MCF 10A (cell line): ENCODE measurements at regions not wholly inside any gene's neighbourhood (a gene's known extent, or its start where the extent isn't known, plus 50 kb on each side); places are given as distances from the start of the nearest gene placed in this dataset.

Source experiments
- BruUV-seq: library from RNA; stranded (reverse); fragments of 400-500 nt; replicated peaks from 2 replicates; lab custom pipeline; 2021; lab: Mats Ljungman, UMichigan
- CTCF ChIA-PET: fragments of 300-600 bp; sonication (Branson Sonifier 250); formaldehyde crosslinking; extraction: SDS; loops from one replicate; lab custom pipeline; 2021; ENCODE audit warnings: antibody characterized with exemption, inconsistent platforms; lab: Yijun Ruan, JAX
- POLR2A ChIA-PET: fragments of 300-600, 350-650 bp; sonication (Branson Sonifier 250); formaldehyde crosslinking; extraction: SDS; loops from one replicate; lab custom pipeline; 2020; ENCODE audit warnings: antibody characterized with exemption, inconsistent platforms; lab: Yijun Ruan, JAX
- DNase-seq: peaks from one replicate; pipeline ENCODE4 v3.0.0-alpha.2; 2018; ENCODE audit not compliant: unreplicated experiment
- H3K27ac Mint-ChIP-seq: one replicate; pipeline ENCODE4 v1.8.0; 2022; ENCODE audit warnings: mild to moderate bottlenecking, low read depth, mixed read lengths; ENCODE audit not compliant: unreplicated experiment
- H3K27me3 Mint-ChIP-seq: one replicate; pipeline ENCODE4 v1.8.0; 2022; ENCODE audit warnings: mixed read lengths; ENCODE audit not compliant: insufficient read depth, unreplicated experiment
- H3K36me3 Mint-ChIP-seq: one replicate; pipeline ENCODE4 v1.8.0; 2022; ENCODE audit warnings: mild to moderate bottlenecking, moderate library complexity, mixed read lengths; ENCODE audit not compliant: insufficient read depth, unreplicated experiment
- H3K4me1 Mint-ChIP-seq: one replicate; pipeline ENCODE4 v1.8.0; 2022; ENCODE audit warnings: mixed read lengths; ENCODE audit not compliant: insufficient read depth, unreplicated experiment
- H3K4me3 Mint-ChIP-seq: one replicate; pipeline ENCODE4 v1.8.0; 2022; ENCODE audit warnings: mild to moderate bottlenecking, moderate library complexity, mixed read lengths; ENCODE audit not compliant: unreplicated experiment
- H3K9me3 Mint-ChIP-seq: one replicate; pipeline ENCODE4 v1.8.0; 2022; ENCODE audit warnings: mixed read lengths; ENCODE audit not compliant: unreplicated experiment
- intact Hi-C: fragments of 100-400 bp; cut with micrococcal nuclease; formaldehyde crosslinking; loops from 2 replicates; pipeline ENCODE4 v1.14.1; 2022
- TF ChIP-seq, protein P1 (sequence below): fragments of 200-600 bp; IDR thresholded peaks from one replicate; pipeline ENCODE4 v1.8.0; 2022; ENCODE audit warnings: antibody characterized with exemption, mild to moderate bottlenecking; ENCODE audit not compliant: unreplicated experiment

DNA sequence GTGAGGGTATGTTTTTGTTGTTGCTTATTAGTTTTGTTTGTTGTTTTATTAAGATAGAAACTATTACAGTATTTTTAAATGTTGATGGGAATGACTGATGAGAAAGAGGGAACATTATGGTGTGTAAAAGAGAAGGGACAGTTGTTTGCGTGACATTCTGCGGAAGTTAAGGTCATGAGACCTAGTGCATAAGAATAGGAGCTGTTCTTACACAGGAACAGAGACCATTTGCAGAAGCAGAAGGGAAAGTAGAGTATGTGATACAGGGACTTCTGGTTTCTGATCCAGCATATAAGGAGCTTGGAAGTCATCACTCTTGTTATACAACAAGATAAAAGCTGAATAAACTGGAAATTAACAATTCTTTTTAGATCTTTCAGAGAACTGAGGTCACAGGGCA, 299.2 kb upstream of the API5 start:
- no peak for DNase-seq
- no peaks in the 10 kb centered on the region for H3K36me3 Mint-ChIP-seq
- ChIA-PET CTCF (no interaction called here), POLR2A (no interaction called here)
- peaks cover 15% of the 10 kb centered on the region for H3K9me3 Mint-ChIP-seq
- no peak overlapping the region for H3K27ac Mint-ChIP-seq
- no peak overlapping the region for H3K4me3 Mint-ChIP-seq
- no peaks in the 10 kb centered on the region for H3K27me3 Mint-ChIP-seq
- intact Hi-C loops = no loop called here
- no TSS peak for BruUV-seq
- TF ChIP-seq, protein P1, sequence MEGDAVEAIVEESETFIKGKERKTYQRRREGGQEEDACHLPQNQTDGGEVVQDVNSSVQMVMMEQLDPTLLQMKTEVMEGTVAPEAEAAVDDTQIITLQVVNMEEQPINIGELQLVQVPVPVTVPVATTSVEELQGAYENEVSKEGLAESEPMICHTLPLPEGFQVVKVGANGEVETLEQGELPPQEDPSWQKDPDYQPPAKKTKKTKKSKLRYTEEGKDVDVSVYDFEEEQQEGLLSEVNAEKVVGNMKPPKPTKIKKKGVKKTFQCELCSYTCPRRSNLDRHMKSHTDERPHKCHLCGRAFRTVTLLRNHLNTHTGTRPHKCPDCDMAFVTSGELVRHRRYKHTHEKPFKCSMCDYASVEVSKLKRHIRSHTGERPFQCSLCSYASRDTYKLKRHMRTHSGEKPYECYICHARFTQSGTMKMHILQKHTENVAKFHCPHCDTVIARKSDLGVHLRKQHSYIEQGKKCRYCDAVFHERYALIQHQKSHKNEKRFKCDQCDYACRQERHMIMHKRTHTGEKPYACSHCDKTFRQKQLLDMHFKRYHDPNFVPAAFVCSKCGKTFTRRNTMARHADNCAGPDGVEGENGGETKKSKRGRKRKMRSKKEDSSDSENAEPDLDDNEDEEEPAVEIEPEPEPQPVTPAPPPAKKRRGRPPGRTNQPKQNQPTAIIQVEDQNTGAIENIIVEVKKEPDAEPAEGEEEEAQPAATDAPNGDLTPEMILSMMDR = no peak
- no peaks in the 10 kb centered on the region for H3K4me1 Mint-ChIP-seq

DNA sequence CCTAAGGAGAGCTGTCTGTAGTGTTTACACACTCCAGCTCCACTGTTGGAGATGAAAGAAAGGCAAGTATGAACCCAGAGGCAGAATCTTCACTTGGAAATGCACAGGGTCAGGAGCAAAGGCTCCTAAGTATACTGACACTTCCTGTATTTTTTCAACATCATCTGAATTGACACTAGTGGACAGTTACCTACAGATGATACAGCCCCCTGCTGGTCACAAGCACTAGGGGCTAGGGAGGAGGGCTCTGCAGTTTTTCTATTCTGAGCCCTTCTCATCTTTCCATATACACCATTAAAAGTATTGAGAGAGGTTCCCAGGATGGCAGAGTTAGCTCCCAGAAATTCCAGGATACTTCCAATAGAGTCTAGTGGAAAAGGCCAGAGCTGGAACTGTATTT, 290.3 kb upstream of the API5 start:
- H3K9me3 Mint-ChIP-seq = peaks cover 22% of the 10 kb centered on the region
- no peak overlapping the region for H3K27ac Mint-ChIP-seq
- ChIA-PET CTCF (interaction anchor here (0.6 kb wide), 1 partner anchor 1037 kb away, joined by 3 read pairs; no protein-coding TSS in a partner anchor), POLR2A (no interaction called here)
- TF ChIP-seq, protein P1 = no peak
- no peaks in the 10 kb centered on the region for H3K27me3 Mint-ChIP-seq
- intact Hi-C loops = no loop called here
- no TSS peak for BruUV-seq
- no peaks in the 10 kb centered on the region for H3K4me1 Mint-ChIP-seq
- DNase-seq = no peak
- H3K36me3 Mint-ChIP-seq = no peaks in the 10 kb centered on the region
- no peak overlapping the region for H3K4me3 Mint-ChIP-seq

DNA sequence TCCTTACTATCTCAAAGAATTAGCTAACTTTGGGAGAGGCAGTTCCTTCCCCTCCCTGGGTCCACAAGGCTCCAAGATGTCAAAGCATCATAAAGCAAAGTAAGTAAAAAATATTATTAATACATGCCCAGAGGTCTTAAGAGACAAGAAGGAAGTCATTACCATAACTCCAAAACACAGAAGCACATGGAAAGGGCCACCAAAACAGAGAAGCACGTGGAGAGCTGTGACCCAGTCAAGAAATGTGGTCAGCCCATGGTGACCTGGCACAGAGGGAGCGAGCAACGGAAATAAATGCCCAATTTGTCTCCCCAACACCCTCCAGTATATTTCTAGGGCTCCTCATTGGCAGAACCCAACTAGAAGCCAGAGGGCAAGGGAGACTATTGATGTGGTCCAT, 277.5 kb upstream of the API5 start:
- ChIA-PET POLR2A (no interaction called here), CTCF (interaction anchor here (0.7 kb wide), 3 partner anchors 122 to 373 kb away, joined by 3 read pairs; no protein-coding TSS in a partner anchor)
- Mint-ChIP-seq H3K9me3 (peaks cover 7% of the 10 kb centered on the region), H3K27ac (no peak overlapping the region), H3K4me3 (no peak overlapping the region), H3K36me3 (no peaks in the 10 kb centered on the region), H3K27me3 (no peaks in the 10 kb centered on the region), H3K4me1 (no peaks in the 10 kb centered on the region)
- BruUV-seq = no TSS peak
- TF ChIP-seq, protein P1 = no peak
- intact Hi-C loops = no loop called here
- no peak for DNase-seq

DNA sequence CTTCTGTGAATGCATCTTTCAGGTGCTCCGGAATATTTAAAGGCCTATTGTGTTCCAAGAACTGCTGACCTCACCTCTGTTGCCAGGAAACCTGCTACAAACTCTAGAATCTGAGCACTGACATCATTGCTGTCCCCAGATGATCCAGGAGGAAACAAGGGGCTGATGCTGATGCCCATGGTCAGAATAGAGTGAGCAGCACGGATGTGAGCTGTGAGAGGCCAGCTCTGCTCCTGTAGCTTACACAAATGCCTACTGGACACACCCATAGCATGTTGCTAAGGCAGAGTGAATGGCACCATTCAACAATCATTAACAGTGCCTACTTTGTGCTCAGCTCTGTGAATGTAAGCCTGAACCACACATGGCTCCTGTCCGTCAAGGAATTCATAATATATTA, 276.7 kb upstream of the API5 start:
- BruUV-seq = no TSS peak
- H3K27me3 Mint-ChIP-seq = no peaks in the 10 kb centered on the region
- CTCF ChIA-PET = interaction anchor here (0.6 to 1.0 kb wide), 2 partner anchors 12 to 248 kb away, joined by 3 to 5 read pairs; no protein-coding TSS in a partner anchor
- TF ChIP-seq, protein P1 = no peak
- no peaks in the 10 kb centered on the region for H3K4me1 Mint-ChIP-seq
- H3K36me3 Mint-ChIP-seq = no peaks in the 10 kb centered on the region
- H3K27ac Mint-ChIP-seq = no peak overlapping the region
- H3K9me3 Mint-ChIP-seq = peaks cover 11% of the 10 kb centered on the region
- POLR2A ChIA-PET = no interaction called here
- no peak overlapping the region for H3K4me3 Mint-ChIP-seq
- intact Hi-C loops = no loop called here
- DNase-seq = no peak
